ENCODE measurements at regions not wholly inside any gene's neighbourhood (a gene's known extent, or its start where the extent isn't known, plus 50 kb on each side); places are given as distances from the start of the nearest gene placed in this dataset.
"Not testable (repeated sequence)": the region's sequence is repeated elsewhere in the genome, so short reads cannot be mapped to it uniquely, and the experiment has no call there.

- peak in 1 of 2 experiments; percentile 24 for DNase-seq
Observed at GRCh38 chr12:90828621-90829020, 126.4 kb downstream of the CCER1 start.

DNA sequence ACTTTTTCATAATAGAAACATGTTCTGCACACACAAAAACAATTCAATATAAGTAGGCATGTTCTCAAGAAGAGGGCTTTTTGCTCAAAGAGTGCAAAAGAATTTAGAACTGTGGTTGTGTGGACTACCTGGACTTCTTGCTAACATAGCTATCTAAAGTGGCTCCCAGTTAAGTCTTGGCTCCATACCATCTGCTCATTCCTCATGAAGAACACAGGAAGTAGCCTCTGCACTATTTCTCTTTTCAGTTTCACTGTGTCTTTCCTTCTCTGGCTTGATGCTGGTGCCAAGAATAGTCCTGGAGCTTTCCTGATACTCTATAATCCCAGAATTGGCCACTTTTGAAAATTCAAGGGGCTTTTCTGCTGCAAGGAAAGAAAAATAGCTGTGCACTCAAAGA, 127.4 kb downstream of the CCER1 start:
- no peak for DNase-seq

DNA sequence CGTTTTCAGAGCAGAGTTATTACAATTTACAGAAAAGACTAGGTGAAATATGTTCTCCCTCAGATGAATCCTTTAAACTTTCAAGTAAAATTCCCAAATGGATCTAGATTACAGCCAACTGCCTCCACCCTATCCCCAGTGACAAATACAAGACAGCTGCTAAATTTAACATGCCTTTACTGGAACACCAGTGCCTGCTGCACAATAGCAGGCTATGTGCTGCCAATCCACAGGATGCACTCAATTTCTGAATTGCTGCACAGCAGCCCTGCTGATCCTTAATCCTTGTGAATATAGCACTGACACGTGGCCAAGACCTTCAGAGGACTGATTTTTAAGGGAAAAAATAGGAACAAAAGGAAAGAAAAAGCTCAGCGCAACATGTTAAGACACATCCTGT, 128.9 kb downstream of the CCER1 start:
- DNase-seq, result no peak

DNA sequence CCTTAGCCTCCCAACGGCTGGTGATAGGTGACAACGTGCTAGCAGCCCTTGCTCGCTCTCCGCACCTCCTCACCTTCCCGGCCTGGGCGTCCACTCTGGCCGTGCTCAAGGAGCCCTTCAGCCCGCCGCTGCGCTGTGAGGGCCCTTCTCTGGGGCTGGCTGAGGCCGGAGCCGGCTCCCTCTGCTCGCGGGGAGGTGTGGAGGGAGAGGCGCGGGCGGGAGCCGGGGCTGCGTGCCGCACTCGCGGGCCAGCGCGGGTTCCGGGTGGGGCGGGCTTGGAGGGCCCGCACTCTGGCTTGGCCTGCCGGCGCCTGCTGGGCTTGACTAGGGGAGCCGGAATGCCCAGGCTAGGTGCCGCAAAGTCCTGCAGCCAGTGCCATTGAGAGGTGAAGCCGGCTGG, 131.1 kb downstream of the CCER1 start:
- no peak for DNase-seq

- no peak for DNase-seq
Observed at GRCh38 chr12:90819709-90820108, 135.3 kb downstream of the CCER1 start.

- DNase-seq, result no peak
Observed at GRCh38 chr12:90816353-90817089, 138.5 kb downstream of the CCER1 start.

GRCh38 chr12:90809940-90810339, 145.0 kb downstream of the CCER1 start:
- no peak for DNase-seq

DNA sequence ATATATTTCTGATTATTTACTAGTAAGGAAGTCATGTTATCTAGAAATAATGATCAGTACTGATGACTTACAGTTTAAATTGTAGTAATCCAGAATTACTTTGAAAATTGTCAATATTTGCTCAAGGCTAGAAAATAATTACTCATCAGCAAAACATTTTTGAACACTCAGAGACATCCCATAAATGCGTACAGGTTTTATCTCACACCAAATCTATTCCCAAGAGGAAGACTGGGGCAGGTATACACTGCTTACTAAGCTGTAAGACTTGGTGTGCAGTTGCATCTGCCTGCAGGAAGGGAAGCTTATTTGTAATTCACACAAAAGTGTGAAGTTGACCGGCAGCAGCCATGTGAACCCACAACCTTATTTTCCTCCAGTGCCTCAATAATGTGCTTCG, 146.4 kb downstream of the CCER1 start:
- DNase-seq, result no peak

DNA sequence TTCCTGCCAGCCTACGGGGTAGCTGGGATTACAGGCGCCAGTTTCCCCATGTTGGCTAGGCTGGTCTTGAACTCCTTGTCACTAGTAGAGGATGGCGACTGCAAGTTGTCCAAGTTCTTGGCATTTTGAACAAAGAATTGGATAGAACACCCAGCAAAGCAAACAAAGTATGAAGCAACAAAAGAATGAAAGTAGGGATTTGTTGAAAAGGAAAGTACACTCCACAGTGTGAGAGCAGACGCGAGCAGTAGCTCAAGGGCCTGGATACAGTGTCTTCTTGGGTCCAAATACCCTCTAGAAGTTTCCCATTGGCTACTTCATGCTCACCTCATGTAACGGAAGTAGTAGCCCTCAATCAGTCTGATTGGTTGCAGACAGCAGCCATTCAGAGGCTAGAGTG, 152.2 kb downstream of the CCER1 start:
- DNase-seq, result no peak

DNA sequence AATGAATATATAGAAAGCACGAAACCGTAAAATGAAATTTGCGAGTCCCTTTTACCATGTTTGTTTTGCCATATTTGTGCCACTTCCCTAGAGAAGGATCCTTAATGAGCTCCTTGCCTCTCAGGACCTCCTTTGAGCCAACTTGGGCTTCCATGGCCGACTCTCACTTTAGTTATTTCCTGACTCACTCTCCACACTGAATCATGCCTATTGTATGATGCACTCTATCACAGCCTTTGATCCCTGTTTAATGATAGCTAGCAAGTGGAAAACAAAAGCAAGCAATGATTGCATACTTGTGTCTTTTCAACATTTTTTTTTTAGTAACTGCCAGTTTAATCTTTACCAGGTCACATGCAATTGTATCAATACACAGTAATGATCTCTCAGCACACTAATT, 153.2 kb downstream of the CCER1 start:
- DNase-seq, result no peak

GRCh38 chr12:90794212-90794611, 160.8 kb downstream of the CCER1 start:
- DNase-seq, result no peak

DNA sequence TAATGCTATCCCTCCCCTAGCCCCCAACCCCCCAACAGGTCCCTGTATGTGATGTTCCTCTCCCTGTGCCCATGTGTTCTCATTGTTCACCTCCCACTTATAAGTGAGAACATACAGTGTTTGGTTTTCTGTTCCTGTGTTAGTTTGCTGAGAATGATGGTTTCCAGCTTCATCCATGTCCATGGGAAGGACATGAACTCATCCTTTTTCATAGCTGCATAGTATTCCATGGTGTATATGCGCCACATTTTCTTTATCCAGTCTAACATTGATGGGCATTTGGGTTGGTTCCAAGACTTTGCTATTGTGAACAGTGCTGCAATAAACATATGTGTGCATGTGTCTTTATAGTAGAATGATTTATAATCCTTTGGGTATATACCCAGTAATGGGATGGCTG, 162.3 kb downstream of the CCER1 start:
- DNase-seq, result not testable (repeated sequence)

DNA sequence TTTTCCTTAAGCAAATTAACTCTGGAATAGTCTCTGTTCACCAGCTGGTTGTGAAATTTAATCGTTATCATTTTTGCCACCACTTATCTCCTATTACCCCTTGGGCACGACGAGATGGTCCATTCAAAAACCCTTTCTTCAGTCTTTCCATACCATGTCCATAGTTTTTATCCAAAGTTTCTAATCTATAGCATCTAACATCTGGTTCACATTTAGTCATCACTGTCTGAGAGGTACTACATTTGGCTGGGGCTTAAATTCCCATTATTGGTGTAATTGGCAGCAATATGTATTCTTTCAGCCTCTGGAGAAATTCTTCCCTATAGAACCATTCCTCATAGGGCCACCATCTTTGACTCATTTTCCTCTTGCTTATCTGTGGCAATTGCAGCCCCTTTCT, 163.5 kb downstream of the CCER1 start:
- peak in 1 of 2 experiments; percentile 33 for DNase-seq

DNA sequence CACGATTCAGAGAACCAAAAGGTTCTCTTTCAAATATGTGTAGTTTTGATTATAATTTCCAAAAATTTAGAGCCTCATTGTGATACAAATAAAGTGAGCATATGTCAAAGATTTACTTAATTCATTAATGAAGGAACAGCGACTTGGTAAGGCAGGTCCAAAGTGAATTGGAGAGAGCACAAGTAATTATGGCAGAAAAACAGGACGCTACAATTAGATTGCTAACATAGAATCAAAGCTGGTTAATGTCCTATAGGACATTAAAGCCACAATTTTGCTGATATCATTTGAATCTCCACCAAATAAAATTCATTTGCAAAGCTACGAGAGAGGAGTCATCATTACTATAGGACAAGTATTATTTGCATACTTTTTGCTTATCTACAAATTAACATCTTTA, 164.2 kb downstream of the CCER1 start:
- peak in 1 of 2 experiments; percentile 33 for DNase-seq

DNA sequence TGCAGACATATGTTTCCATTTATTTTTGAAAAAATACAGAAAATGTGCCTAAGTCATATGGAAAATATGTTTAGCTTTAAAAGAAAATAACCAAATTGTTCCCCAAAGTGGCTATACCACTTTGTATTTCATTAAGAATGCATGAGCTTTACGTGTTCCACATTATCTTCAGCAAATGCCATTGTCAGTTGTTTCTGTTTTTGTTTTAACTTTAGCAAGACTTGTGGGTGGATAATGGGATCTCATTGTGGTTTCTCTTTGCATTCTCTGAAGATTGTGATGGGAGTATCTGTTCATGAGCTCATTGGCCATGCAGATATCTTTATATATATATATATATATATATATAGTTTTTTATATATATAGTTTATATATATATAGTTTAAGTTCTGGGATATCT, 181.5 kb downstream of the CCER1 start:
- no peak for DNase-seq

GRCh38 chr12:90770861-90771260, 184.1 kb downstream of the CCER1 start:
- DNase-seq, result no peak

- no peak for DNase-seq
Observed at GRCh38 chr12:90757957-90758356, 197.0 kb downstream of the CCER1 start.

DNA sequence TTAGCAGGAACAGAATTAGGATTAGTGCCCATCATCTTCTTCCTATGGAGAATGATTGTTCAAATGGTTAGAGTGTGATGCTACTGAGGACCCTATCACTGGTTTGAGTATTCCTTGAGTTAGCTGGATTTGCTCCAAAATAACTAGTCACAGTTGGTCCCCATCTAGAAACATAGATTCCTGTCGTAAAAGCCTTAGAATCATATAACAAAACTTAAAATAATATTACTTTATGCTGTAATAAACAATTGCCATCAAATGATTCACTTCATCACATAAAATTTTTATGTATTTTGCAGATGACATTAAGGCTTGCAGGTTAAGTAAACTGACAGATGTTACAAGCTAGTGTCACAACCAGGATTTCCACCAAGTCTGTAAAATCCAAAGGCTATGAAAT, 209.8 kb downstream of the CCER1 start:
- no peak for DNase-seq

GRCh38 chr12:90741611-90742010, 213.4 kb downstream of the CCER1 start:
- no peak for DNase-seq

DNA sequence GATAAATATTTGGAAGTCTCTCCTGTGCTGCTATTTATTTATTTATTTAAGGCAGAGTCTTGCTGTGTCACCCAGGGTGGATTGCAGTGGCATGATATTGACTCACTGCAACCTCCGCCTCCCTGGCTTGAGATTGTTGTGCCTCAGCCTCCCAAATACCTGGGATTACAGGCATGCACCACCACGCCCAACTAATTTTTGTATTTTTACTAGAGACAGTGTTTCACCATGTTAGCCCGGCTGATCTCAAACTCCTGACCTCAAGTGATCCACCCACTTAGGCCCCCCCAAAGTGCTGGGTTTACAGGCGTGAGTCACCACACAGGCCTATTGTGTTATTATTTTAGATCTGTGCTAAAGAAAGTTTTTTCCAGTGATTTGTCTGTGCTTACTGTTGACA, 225.2 kb downstream of the CCER1 start:
- no peak for DNase-seq

DNA sequence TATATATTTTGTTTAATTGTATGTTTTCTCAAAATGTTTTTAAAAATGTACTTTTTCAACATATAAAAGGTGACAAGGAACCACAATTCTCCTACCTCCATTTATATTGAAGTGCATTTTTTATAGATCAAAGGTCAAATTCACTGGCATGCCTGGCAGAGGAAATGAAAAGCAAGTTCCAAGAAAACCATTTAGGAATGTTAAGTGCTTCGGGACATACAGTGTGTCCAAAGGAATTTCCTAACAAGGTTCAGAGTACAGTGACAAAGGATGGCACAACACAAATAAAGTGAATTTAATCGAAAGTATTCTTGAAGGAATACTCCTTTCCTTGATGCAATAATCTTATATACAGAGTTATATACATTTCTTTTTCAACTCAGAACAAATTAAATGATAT, 242.3 kb downstream of the CCER1 start:
- DNase-seq, result no peak

DNA sequence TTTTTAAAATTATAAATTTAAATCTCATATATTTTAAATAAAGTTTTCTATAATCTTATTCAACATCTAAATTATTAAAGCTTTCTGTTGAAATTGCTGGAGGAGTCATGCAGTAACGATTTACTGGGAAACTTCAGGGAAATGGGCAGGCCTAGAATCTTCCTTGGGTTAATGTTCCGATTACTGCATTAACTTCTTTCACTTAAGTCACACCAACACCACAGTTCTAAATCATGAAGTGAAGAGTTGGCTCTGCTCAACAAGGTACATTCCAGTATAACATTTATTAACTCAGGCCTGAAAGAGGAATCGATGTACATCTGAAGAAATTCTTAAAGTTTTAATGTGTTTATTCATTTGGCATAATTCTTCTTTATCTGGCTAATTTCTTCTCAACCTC, 244.3 kb downstream of the CCER1 start:
- DNase-seq, result no peak

GRCh38 chr12:90706036-90706435, 248.9 kb downstream of the CCER1 start:
- DNase-seq, result no peak

GRCh38 chr12:90695415-90695814, 259.6 kb downstream of the CCER1 start:
- DNase-seq, result peak in 1 of 2 experiments; percentile 5

DNA sequence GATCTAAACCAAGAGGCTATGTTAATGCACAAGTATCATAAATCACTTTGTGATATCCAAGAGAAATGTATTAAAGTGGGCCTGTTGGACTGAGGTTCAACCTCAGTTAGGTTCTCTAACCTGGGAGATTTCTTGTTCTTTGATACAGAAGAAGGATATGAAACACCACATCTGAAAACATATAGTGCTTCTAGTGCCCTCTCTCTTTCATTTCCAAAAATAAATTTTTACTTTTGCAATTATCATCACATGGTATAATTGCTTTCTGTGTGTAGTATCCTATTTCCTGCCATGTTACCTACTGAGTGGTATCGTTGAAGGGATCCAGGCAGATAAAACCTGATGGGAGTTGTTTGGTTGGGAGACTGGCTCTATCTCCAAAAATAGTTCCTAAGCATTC, 264.9 kb downstream of the CCER1 start:
- DNase-seq, result no peak
